ENCODE measurements at regions not wholly inside any gene's neighbourhood (a gene's known extent, or its start where the extent isn't known, plus 50 kb on each side); places are given as distances from the start of the nearest gene placed in this dataset.

DNA sequence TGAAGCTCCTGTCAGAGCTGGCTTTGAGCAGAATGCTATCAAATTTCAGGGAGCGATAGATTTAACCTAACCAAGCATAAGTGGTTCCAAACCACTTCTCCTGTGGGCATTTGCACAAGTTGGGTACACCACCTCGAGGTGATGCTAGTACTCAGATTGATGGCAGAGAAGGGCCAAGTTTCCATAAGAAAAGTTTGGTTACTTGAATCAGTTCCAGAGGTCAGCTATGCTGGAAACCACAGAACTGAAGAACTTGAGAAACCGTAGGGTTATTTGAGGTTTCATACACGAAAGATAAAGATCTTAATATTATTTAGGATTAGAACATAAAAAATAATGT is 238.2 kb upstream of the SOX11 start:
- TF ChIP-seq POLR2A (IDR thresholded peaks at IDR 0.05; ENCODE audit: low read length) = no peak
- TF ChIP-seq GATA1 (IDR thresholded peaks at IDR 0.05; ENCODE audit: low read depth, low read length) = no peak
